CD4-positive, alpha-beta T cell (primary cell): ENCODE measurements at regions not wholly inside any gene's neighbourhood (a gene's known extent, or its start where the extent isn't known, plus 50 kb on each side); places are given as distances from the start of the nearest gene placed in this dataset.

Source experiments
- ATAC-seq: fragments of 200-7000 bp; cut with Tn5 transposase; one replicate; pipeline ENCODE4 v1.10.0; 2022; ENCODE audit warnings: mild to moderate bottlenecking; ENCODE audit not compliant: poor library complexity
- CTCF ChIA-PET: fragments of 350-600 bp; sonication (Branson Sonifier 250); formaldehyde crosslinking; loops from one replicate; lab custom pipeline; 2021; ENCODE audit warnings: antibody characterized with exemption, inconsistent platforms; lab: Charles Lee
- POLR2A ChIA-PET: fragments of 350-600 bp; sonication (Branson Sonifier 250); formaldehyde crosslinking; loops from one replicate; lab custom pipeline; 2021; ENCODE audit warnings: antibody characterized with exemption, inconsistent platforms; lab: Charles Lee
- DNase-seq, 14 experiments: peaks; one replicate each; pipeline ENCODE4 v3.0.0-alpha.2; 2013 to 2020; ENCODE audit warnings: mixed read lengths in 2 of 14
- H3K27ac ChIP-seq, 2 donors: one replicate each; pipeline versions ENCODE4 v1.5.1 to v1.7.0; 2013; ENCODE audit warnings: low read length in 2 of 2, low read depth in 1 of 2, mild to moderate bottlenecking in 1 of 2
- H3K27me3 ChIP-seq, 2 experiments: 1 replicate in 1 of 2; 2 replicates in 1 of 2; pipeline versions ENCODE4 v1.6.1 to v1.7.0; 2013; ENCODE audit warnings: low read length in 2 of 2, control low read depth in 1 of 2, mild to moderate bottlenecking in 1 of 2, moderate library complexity in 1 of 2; ENCODE audit not compliant: insufficient read depth in 2 of 2, control insufficient read depth in 1 of 2
- H3K36me3 ChIP-seq: one replicate; pipeline ENCODE4 v1.6.1; 2013; ENCODE audit warnings: low read length, control low read depth; ENCODE audit not compliant: insufficient read depth
- H3K4me1 ChIP-seq: one replicate; pipeline ENCODE4 v1.6.1; 2013; ENCODE audit warnings: low read length, control low read depth; ENCODE audit not compliant: insufficient read depth
- H3K4me3 ChIP-seq: one replicate; pipeline ENCODE4 v1.5.1; 2013; ENCODE audit warnings: mild to moderate bottlenecking, low read length, moderate library complexity
- H3K9me3 ChIP-seq, 2 experiments: 1 replicate in 1 of 2; 2 replicates in 1 of 2; pipeline versions ENCODE4 v1.6.1 to v1.7.0; 2013; ENCODE audit warnings: low read length in 2 of 2, mild to moderate bottlenecking in 2 of 2, control low read depth in 1 of 2, moderate library complexity in 1 of 2; ENCODE audit not compliant: control insufficient read depth in 1 of 2, insufficient read depth in 1 of 2
- H3K27ac Mint-ChIP-seq: one replicate; pipeline ENCODE4 v1.8.0; 2020; ENCODE audit warnings: mixed read lengths
- H3K27me3 Mint-ChIP-seq: one replicate; pipeline ENCODE4 v1.8.0; 2021; ENCODE audit warnings: mixed read lengths
- H3K36me3 Mint-ChIP-seq: one replicate; pipeline ENCODE4 v1.8.0; 2021; ENCODE audit warnings: low read depth, mixed read lengths
- H3K4me1 Mint-ChIP-seq: one replicate; pipeline ENCODE4 v1.8.0; 2021; ENCODE audit warnings: low read depth, mixed read lengths
- H3K4me3 Mint-ChIP-seq: one replicate; pipeline ENCODE4 v1.8.0; 2020; ENCODE audit warnings: mild to moderate bottlenecking, mixed read lengths
- H3K9me3 Mint-ChIP-seq: one replicate; pipeline ENCODE4 v1.8.0; 2020; ENCODE audit warnings: mixed read lengths
- intact Hi-C, 2 experiments: fragments of 100-400 bp; cut with DNase I in 1 of 2; cut with micrococcal nuclease in 1 of 2; formaldehyde crosslinking; loops; one replicate each; pipeline versions ENCODE4 v1.15.1 to v1.9.0; 2023 to 2025; cut with DNase I, micrococcal nuclease
- TF ChIP-seq, protein P1 (sequence below): fragments of 200-600 bp; IDR thresholded peaks from one replicate; pipeline ENCODE4 v1.8.0; 2022; ENCODE audit warnings: antibody characterized with exemption, mild to moderate bottlenecking

GRCh38 chr1:90381598-90381997 is 335.5 kb downstream of the BARHL2 start:
- H3K4me1 ChIP-seq: no peaks in the 10 kb centered on the region
- DNase-seq (no peak), ATAC-seq (no peak)
- no peaks in the 10 kb centered on the region for H3K36me3 Mint-ChIP-seq
- intact Hi-C loops: no loop called here
- H3K27me3 ChIP-seq: no peaks in the 10 kb centered on the region
- peaks cover 2% of the 10 kb centered on the region for H3K9me3 Mint-ChIP-seq
- TF ChIP-seq, protein P1, sequence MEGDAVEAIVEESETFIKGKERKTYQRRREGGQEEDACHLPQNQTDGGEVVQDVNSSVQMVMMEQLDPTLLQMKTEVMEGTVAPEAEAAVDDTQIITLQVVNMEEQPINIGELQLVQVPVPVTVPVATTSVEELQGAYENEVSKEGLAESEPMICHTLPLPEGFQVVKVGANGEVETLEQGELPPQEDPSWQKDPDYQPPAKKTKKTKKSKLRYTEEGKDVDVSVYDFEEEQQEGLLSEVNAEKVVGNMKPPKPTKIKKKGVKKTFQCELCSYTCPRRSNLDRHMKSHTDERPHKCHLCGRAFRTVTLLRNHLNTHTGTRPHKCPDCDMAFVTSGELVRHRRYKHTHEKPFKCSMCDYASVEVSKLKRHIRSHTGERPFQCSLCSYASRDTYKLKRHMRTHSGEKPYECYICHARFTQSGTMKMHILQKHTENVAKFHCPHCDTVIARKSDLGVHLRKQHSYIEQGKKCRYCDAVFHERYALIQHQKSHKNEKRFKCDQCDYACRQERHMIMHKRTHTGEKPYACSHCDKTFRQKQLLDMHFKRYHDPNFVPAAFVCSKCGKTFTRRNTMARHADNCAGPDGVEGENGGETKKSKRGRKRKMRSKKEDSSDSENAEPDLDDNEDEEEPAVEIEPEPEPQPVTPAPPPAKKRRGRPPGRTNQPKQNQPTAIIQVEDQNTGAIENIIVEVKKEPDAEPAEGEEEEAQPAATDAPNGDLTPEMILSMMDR: no peak
- no peaks in the 10 kb centered on the region for H3K4me1 Mint-ChIP-seq
- no peak overlapping the region for H3K27ac ChIP-seq
- no peaks in the 10 kb centered on the region for H3K27me3 Mint-ChIP-seq
- H3K4me3 Mint-ChIP-seq: no peak overlapping the region
- CTCF ChIA-PET: no interaction called here
- no peaks in the 10 kb centered on the region for H3K36me3 ChIP-seq
- POLR2A ChIA-PET: no interaction called here
- H3K9me3 ChIP-seq: no peaks in the 10 kb centered on the region
- no peak overlapping the region for H3K27ac Mint-ChIP-seq
- no peak overlapping the region for H3K4me3 ChIP-seq

DNA sequence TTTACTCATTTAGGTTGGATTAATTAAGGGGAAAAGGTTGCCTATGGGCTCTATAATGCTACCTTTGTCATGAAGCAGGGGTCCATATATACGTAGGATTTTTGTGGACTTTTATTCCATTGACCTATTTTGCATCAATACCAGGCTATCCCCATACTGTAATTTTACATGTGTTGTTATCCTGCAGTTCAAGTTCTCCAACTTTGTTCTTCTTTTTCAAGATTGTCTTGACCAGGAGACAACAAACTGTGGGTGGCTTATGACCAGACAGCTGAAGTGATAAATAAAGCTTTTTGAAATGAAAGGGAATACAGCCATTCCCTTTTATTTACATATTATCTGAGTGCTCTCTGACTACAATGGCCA is 345.7 kb downstream of the BARHL2 start:
- no peak overlapping the region for H3K27ac ChIP-seq
- ChIA-PET POLR2A (no interaction called here), CTCF (no interaction called here)
- Mint-ChIP-seq H3K4me3 (no peak overlapping the region), H3K4me1 (no peaks in the 10 kb centered on the region), H3K36me3 (no peaks in the 10 kb centered on the region), H3K27me3 (peaks cover 9% of the 10 kb centered on the region), H3K9me3 (no peaks in the 10 kb centered on the region), H3K27ac (no peak overlapping the region)
- intact Hi-C loops: no loop called here
- TF ChIP-seq, protein P1: no peak
- no peaks in the 10 kb centered on the region for H3K4me1 ChIP-seq
- no peaks in the 10 kb centered on the region for H3K36me3 ChIP-seq
- ATAC-seq (no peak), DNase-seq (no peak)
- H3K9me3 ChIP-seq: no peaks in the 10 kb centered on the region
- no peaks in the 10 kb centered on the region for H3K27me3 ChIP-seq
- H3K4me3 ChIP-seq: no peak overlapping the region

- intact Hi-C loops: no loop called here
- DNase-seq: no peak
- H3K4me1 ChIP-seq: no peaks in the 10 kb centered on the region
- H3K9me3 ChIP-seq: no peaks in the 10 kb centered on the region
- peaks cover 9% of the 10 kb centered on the region for H3K27me3 Mint-ChIP-seq
- no peak for ATAC-seq
- H3K4me3 Mint-ChIP-seq: no peak overlapping the region
- ChIA-PET CTCF (no interaction called here), POLR2A (no interaction called here)
- H3K4me1 Mint-ChIP-seq: no peaks in the 10 kb centered on the region
- H3K36me3 ChIP-seq: no peaks in the 10 kb centered on the region
- no peak overlapping the region for H3K4me3 ChIP-seq
- H3K9me3 Mint-ChIP-seq: no peaks in the 10 kb centered on the region
- H3K27ac ChIP-seq: no peak overlapping the region
- H3K36me3 Mint-ChIP-seq: no peaks in the 10 kb centered on the region
- no peaks in the 10 kb centered on the region for H3K27me3 ChIP-seq
- no peak overlapping the region for H3K27ac Mint-ChIP-seq
- TF ChIP-seq, protein P1: no peak
These were observed 346.2 kb downstream of the BARHL2 start for GRCh38 chr1:90370686-90371447.
